B cell (primary cell): ENCODE measurements at regions not wholly inside any gene's neighbourhood (a gene's known extent, or its start where the extent isn't known, plus 50 kb on each side); places are given as distances from the start of the nearest gene placed in this dataset.

Source experiments
- ATAC-seq: fragments of 200-7000 bp; cut with Tn5 transposase; one replicate; pipeline ENCODE4 v1.10.0; 2021; ENCODE audit warnings: low read depth, mild to moderate bottlenecking, moderate number of reproducible peaks, moderate library complexity
- CTCF ChIA-PET: fragments of 350-600 bp; sonication (Branson Sonifier 250); formaldehyde crosslinking; loops from one replicate; lab custom pipeline; 2021; ENCODE audit warnings: antibody characterized with exemption, inconsistent platforms; lab: Charles Lee
- POLR2A ChIA-PET: fragments of 350-600 bp; sonication (Branson Sonifier 250); formaldehyde crosslinking; loops from one replicate; lab custom pipeline; 2021; ENCODE audit warnings: antibody characterized with exemption; lab: Charles Lee
- DNase-seq: peaks from one replicate; pipeline ENCODE4 v3.0.0; 2013
- H2AFZ ChIP-seq: 2 replicates; pipeline ENCODE4 v1.6.1; 2012; ENCODE audit warnings: mild to moderate bottlenecking, low read depth, low read length; ENCODE audit not compliant: insufficient read depth, poor library complexity, severe bottlenecking
- H3K27ac ChIP-seq, 2 donors: 1 replicate in 1 of 2; 2 replicates in 1 of 2; pipeline ENCODE4 v1.5.1; 2012 to 2013; ENCODE audit warnings: low read length in 2 of 2, mild to moderate bottlenecking in 2 of 2, moderate library complexity in 1 of 2
- H3K27me3 ChIP-seq, 4 experiments: fragments of 200-600 bp in 1 of 4; sonication (generic) in 1 of 4; replicated peaks in 1 of 4; 1 replicate in 2 of 4; 2 replicates in 2 of 4; pipeline versions ENCODE4 v1.6.1 to v1.7.0; 2013 to 2016; ENCODE audit warnings: low read length in 3 of 4, mild to moderate bottlenecking in 2 of 4, mixed read lengths in 1 of 4, moderate library complexity in 1 of 4; ENCODE audit not compliant: insufficient read depth in 4 of 4, control insufficient read depth in 3 of 4; ENCODE audit errors: control extremely low read depth in 1 of 4
- H3K36me3 ChIP-seq, 2 experiments: replicated peaks in 1 of 2; 1 replicate in 1 of 2; 2 replicates in 1 of 2; pipeline versions ENCODE4 v1.6.1 to v1.7.1; 2013; ENCODE audit warnings: low read length in 1 of 2; ENCODE audit not compliant: insufficient read depth in 2 of 2, control insufficient read depth in 1 of 2; ENCODE audit errors: control extremely low read depth in 1 of 2, extremely low read depth in 1 of 2
- H3K4me1 ChIP-seq, 2 donors: fragments of 200-600 bp in 1 of 2; sonication (generic) in 1 of 2; 1 replicate in 1 of 2; 2 replicates in 1 of 2; pipeline versions ENCODE4 v1.5.1 to v1.6.1; 2013 to 2017; ENCODE audit warnings: low read length in 2 of 2; ENCODE audit not compliant: control insufficient read depth in 2 of 2, insufficient read depth in 2 of 2
- H3K4me2 ChIP-seq: replicated peaks from 2 replicates; pipeline ENCODE3; 2012; ENCODE audit warnings: mild to moderate bottlenecking, low read depth, low read length; ENCODE audit not compliant: poor library complexity, severe bottlenecking
- H3K4me3 ChIP-seq, 5 experiments: fragments of 200-600 bp in 1 of 5; sonication (generic) in 1 of 5; 1 replicate in 3 of 5; 2 replicates in 2 of 5; pipeline versions ENCODE4 v1.5.1 to v1.7.0; 2011 to 2016; ENCODE audit warnings: low read length in 4 of 5, mild to moderate bottlenecking in 4 of 5, low read depth in 2 of 5, control low read depth in 1 of 5, moderate library complexity in 1 of 5; ENCODE audit not compliant: insufficient read depth in 1 of 5; ENCODE audit errors: control extremely low read depth in 1 of 5, extremely low read depth in 1 of 5
- H3K79me2 ChIP-seq: fragments of 200-600 bp; sonication (generic); one replicate; pipeline ENCODE4 v1.6.0; 2016; ENCODE audit warnings: low read length; ENCODE audit not compliant: control insufficient read depth, insufficient read depth
- H3K9ac ChIP-seq: fragments of 200-600 bp; sonication (generic); 2 replicates; pipeline ENCODE4 v1.6.1; 2017; ENCODE audit warnings: mild to moderate bottlenecking, low read length, moderate library complexity
- H3K9me3 ChIP-seq, 3 donors: one replicate each; pipeline versions ENCODE4 v1.6.1 to v1.7.1; 2013; ENCODE audit warnings: low read length in 2 of 3; ENCODE audit not compliant: control insufficient read depth in 2 of 3, insufficient read depth in 1 of 3; ENCODE audit errors: control extremely low read depth in 1 of 3
- H4K20me1 ChIP-seq: 2 replicates; pipeline ENCODE4 v1.6.0; 2012; ENCODE audit warnings: mild to moderate bottlenecking, low read length; ENCODE audit not compliant: insufficient read depth, control insufficient read depth, poor library complexity, severe bottlenecking
- H3K27ac Mint-ChIP-seq: one replicate; pipeline ENCODE4 v1.8.0; 2021; ENCODE audit warnings: mixed read lengths
- H3K27me3 Mint-ChIP-seq: one replicate; pipeline ENCODE4 v1.8.0; 2021; ENCODE audit warnings: mixed read lengths
- H3K4me1 Mint-ChIP-seq: one replicate; pipeline ENCODE4 v1.8.0; 2021; ENCODE audit warnings: mixed read lengths
- H3K4me3 Mint-ChIP-seq: one replicate; pipeline ENCODE4 v1.8.0; 2021; ENCODE audit warnings: mixed read lengths
- H3K9me3 Mint-ChIP-seq: one replicate; pipeline ENCODE4 v1.8.0; 2022; ENCODE audit warnings: mixed read lengths; ENCODE audit not compliant: insufficient read depth
- EZH2 ChIP-seq: IDR thresholded peaks from 2 replicates; pipeline ENCODE4 v1.6.1; 2012; ENCODE audit warnings: borderline replicate concordance, low read depth, mild to moderate bottlenecking, moderate library complexity, low read length; ENCODE audit not compliant: insufficient read depth, poor library complexity, severe bottlenecking
- WGBS: methylation state at CpG from one replicate; pipeline ENCODE4 v1.1.5; 2013; ENCODE audit warnings: missing lambda C conversion rate; ENCODE audit not compliant: insufficient coverage; 5-methylcytosine and 5-hydroxymethylcytosine counted together
- intact Hi-C: fragments of 100-400 bp; cut with micrococcal nuclease; formaldehyde crosslinking; loops from one replicate; pipeline ENCODE4 v1.10.0; 2022
- TF ChIP-seq, protein P1 (sequence below): fragments of 200-600 bp; IDR thresholded peaks from one replicate; pipeline ENCODE4 v1.8.0; 2022; ENCODE audit warnings: antibody characterized with exemption, mild to moderate bottlenecking

DNA sequence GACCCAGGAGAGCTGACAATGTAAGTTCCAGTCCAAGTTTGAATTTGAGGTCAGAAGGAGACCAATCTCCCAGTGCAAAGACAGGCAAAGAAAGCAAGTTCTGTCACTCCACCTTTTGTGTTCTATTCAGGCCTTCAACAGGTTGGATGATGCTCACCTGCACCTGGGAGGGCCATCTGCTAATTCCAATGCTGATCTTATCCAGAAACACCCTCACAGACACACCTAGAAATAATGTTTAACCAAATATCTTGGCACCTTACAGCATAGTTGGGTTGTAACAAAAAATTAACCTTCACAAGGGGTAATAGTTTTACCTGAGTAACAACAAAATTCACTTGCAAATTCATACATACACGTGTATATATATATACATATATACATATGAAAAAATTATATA lies 190.8 kb downstream of the DIRAS2 start:
- intact Hi-C loops: no loop called here
- no peak overlapping the region for H3K27ac Mint-ChIP-seq

DNA sequence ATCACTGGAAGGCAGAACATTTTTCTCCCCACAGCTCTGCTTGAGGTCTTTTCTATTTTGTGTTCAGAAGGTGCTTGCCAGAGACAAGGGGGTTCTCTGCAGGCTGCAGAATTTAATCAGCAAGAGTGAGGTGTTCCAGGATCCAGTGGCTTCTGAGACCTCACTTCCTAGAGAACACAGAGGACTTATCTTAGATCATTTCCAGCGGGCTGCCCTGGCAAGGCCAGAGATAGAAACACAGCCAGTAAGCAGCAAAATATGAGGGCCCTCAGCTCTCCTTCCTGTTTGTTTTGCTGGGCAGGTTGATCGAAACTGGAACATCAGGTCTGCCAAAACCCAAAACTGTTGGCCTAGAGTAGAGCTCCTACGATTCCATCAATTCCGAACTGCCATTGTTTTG lies 187.3 kb downstream of the DIRAS2 start:
- no peaks in the 10 kb centered on the region for H3K4me1 Mint-ChIP-seq
- no peak overlapping the region for H3K4me3 Mint-ChIP-seq
- TF ChIP-seq, protein P1, sequence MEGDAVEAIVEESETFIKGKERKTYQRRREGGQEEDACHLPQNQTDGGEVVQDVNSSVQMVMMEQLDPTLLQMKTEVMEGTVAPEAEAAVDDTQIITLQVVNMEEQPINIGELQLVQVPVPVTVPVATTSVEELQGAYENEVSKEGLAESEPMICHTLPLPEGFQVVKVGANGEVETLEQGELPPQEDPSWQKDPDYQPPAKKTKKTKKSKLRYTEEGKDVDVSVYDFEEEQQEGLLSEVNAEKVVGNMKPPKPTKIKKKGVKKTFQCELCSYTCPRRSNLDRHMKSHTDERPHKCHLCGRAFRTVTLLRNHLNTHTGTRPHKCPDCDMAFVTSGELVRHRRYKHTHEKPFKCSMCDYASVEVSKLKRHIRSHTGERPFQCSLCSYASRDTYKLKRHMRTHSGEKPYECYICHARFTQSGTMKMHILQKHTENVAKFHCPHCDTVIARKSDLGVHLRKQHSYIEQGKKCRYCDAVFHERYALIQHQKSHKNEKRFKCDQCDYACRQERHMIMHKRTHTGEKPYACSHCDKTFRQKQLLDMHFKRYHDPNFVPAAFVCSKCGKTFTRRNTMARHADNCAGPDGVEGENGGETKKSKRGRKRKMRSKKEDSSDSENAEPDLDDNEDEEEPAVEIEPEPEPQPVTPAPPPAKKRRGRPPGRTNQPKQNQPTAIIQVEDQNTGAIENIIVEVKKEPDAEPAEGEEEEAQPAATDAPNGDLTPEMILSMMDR: no peak
- no peak for TF ChIP-seq EZH2
- Histone ChIP-seq H4K20me1 (no peaks in the 10 kb centered on the region), H3K4me1 (no peaks in the 10 kb centered on the region), H3K79me2 (no peaks in the 10 kb centered on the region), H3K36me3 (no peaks in the 10 kb centered on the region), H3K4me3 (no peak overlapping the region), H3K9ac (no peak overlapping the region), H3K27me3 (no peaks in the 10 kb centered on the region), H3K4me2 (no peak overlapping the region), H3K27ac (no peak overlapping the region), H2AFZ (no peak overlapping the region), H3K9me3 (peaks cover 0 to 5% (median 0%) of the 10 kb centered on the region in 3 donors)
- no peak overlapping the region for H3K27ac Mint-ChIP-seq
- ATAC-seq: no peak
- intact Hi-C loops: no loop called here
- ChIA-PET POLR2A (no interaction called here), CTCF (no interaction called here)
- peaks cover 6% of the 10 kb centered on the region for H3K27me3 Mint-ChIP-seq
- no peak for DNase-seq
- H3K9me3 Mint-ChIP-seq: no peaks in the 10 kb centered on the region
- 100% methylated on average over 1 of the region's 4 CpGs for WGBS

More for the DNA sequence above, 190.8 kb downstream of the DIRAS2 start:
- no peak overlapping the region for H3K4me3 Mint-ChIP-seq
- no peaks in the 10 kb centered on the region for H3K4me1 Mint-ChIP-seq
- Histone ChIP-seq H3K27me3 (peaks cover 0 to 5% (median 0%) of the 10 kb centered on the region in 4 experiments), H3K4me2 (no peak overlapping the region), H3K4me3 (no peak overlapping the region), H3K9ac (no peak overlapping the region), H3K79me2 (no peaks in the 10 kb centered on the region), H3K27ac (no peak overlapping the region), H4K20me1 (no peaks in the 10 kb centered on the region), H3K9me3 (peaks cover 0 to 5% (median 0%) of the 10 kb centered on the region in 3 donors), H2AFZ (no peak overlapping the region), H3K36me3 (no peaks in the 10 kb centered on the region), H3K4me1 (no peaks in the 10 kb centered on the region)
- peaks cover 8% of the 10 kb centered on the region for H3K27me3 Mint-ChIP-seq
- DNase-seq (no peak), ATAC-seq (no peak)
- no peak for TF ChIP-seq EZH2
- TF ChIP-seq, protein P1: no peak
- ChIA-PET POLR2A (no interaction called here), CTCF (no interaction called here)
- H3K9me3 Mint-ChIP-seq: no peaks in the 10 kb centered on the region
- WGBS: no CpG with 5 or more reads among the region's 1 CpG
